ENCODE measurements at regions not wholly inside any gene's neighbourhood (a gene's known extent, or its start where the extent isn't known, plus 50 kb on each side); places are given as distances from the start of the nearest gene placed in this dataset.

DNA sequence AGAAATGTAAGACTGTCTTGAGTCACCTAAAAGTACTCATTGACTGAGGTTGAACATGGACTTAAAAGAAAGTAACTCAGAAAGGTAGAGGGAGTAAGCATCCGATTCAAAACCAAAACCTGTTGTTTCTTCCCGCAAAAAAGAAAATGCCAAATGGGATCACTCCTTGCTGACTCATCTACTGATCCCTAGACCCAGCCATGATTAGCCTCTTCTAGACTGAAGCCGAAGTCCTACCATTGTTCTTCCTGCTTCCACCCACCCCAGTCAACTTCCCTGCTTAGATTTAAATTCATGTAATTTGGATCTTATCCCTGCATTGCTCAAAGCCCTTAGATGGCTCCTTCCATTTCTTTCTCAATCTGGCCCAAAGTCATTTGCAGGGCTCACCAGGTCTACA, 760.5 kb upstream of the SOX9 start:
- no peak for TF ChIP-seq TAF1 (IDR thresholded peaks at IDR 0.05; ENCODE audit: borderline replicate concordance, low read depth, low read length)
- no peak for TF ChIP-seq POLR2A (IDR thresholded peaks at IDR 0.05; ENCODE audit: low read depth, low read length)
